Epithelial cell of esophagus (primary cell): ENCODE measurements at regions not wholly inside any gene's neighbourhood (a gene's known extent, or its start where the extent isn't known, plus 50 kb on each side); places are given as distances from the start of the nearest gene placed in this dataset.
A peak's percentile ranks its signal among the peaks of the same experiment; 100 is the strongest.
"Not testable (repeated sequence)": the region's sequence is repeated elsewhere in the genome, so short reads cannot be mapped to it uniquely, and the experiment has no call there.

Source experiments
- DNase-seq: peaks from one replicate; pipeline ENCODE4 v3.0.0; 2010; ENCODE audit warnings: low read depth
- H3K4me3 ChIP-seq: 2 replicates; pipeline ENCODE4 v1.5.1; 2011; ENCODE audit warnings: mild to moderate bottlenecking, low read length, control low read depth
- TF ChIP-seq, protein P1 (sequence below): IDR thresholded peaks from 2 replicates; pipeline ENCODE4 v1.5.1; 2011; ENCODE audit warnings: low read depth, mild to moderate bottlenecking, low read length, control low read depth, inconsistent platforms; ENCODE audit not compliant: insufficient read depth; ENCODE audit errors: missing control alignments

DNA sequence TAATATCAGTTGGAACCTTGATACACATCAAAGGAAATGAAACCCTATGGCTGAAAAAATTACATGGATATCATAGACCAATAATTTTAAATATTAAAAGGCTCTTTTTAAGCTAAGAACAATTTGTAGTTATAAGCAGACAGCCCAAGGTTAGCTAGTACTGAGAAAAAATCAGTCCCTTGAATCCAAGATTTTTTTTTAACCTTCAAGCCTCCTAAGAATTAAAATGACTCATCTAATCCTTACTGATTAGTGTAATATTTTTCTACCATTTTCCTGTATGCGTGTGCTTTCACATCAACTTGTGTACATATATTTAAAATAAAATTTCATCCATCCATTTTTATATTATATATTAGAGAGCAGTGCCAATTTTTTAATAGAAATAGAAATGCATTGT lies 1004.9 kb upstream of the ZEB2 start:
- TF ChIP-seq, protein P1, sequence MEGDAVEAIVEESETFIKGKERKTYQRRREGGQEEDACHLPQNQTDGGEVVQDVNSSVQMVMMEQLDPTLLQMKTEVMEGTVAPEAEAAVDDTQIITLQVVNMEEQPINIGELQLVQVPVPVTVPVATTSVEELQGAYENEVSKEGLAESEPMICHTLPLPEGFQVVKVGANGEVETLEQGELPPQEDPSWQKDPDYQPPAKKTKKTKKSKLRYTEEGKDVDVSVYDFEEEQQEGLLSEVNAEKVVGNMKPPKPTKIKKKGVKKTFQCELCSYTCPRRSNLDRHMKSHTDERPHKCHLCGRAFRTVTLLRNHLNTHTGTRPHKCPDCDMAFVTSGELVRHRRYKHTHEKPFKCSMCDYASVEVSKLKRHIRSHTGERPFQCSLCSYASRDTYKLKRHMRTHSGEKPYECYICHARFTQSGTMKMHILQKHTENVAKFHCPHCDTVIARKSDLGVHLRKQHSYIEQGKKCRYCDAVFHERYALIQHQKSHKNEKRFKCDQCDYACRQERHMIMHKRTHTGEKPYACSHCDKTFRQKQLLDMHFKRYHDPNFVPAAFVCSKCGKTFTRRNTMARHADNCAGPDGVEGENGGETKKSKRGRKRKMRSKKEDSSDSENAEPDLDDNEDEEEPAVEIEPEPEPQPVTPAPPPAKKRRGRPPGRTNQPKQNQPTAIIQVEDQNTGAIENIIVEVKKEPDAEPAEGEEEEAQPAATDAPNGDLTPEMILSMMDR: no peak
- no peak overlapping the region for H3K4me3 ChIP-seq
- DNase-seq: no peak

DNA sequence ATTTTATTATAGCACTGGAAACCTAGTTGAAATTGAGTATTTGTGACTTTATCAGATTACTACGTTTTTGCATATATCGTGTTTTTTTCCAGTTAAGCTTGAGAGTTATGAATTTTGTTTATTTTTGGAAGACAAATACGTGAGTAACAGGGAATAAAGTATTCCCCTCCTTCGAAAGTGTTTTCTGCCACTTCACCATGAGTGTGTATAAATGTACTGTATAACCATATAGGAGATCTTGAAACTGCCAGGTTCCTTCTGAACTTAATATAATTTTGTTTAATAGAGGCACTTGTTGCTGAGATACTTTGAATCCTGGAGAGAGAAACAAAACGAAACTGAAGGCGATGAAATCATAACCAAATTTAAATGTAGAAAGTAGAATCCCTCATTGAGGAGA lies 1004.4 kb upstream of the ZEB2 start:
- no peak for DNase-seq
- TF ChIP-seq, protein P1: no peak
- H3K4me3 ChIP-seq: no peak overlapping the region

DNA sequence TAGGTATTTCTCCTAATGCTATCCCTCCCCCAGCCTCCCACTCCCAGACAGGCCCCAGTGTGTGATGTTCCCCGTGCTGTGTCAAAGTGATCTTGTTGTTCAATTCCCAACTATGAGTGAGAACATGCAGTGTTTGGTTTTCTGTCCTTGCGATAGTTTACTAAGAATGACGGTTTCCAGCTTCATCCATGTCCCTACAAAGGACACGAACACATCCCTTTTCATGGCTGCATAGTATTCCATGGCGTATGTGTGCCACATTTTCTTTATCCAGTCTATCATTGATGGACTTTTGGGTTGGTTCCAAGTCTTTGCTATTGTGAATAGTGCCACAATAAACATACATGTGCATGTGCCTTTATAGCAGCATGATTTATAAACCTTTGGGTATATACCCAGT lies 999.3 kb upstream of the ZEB2 start:
- not testable (repeated sequence) for H3K4me3 ChIP-seq, DNase-seq

DNA sequence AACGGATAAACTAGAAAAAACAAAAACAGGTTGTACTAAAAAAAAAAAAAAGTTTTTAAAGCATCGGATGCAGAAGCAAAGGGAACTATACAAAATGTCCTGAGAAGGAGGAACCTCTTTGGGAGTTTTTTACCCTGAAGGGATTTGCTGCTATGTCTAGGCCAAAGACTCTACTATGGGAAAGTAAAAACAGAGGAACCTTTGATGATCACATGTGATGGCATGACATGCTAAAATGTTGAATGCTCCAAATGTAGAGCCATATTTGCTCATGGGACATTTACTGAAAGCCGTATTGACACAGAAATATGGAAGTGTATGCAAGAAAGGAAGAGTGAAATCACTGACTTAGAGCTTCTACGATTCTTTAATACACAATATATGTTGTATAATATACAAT lies 992.0 kb upstream of the ZEB2 start:
- no peak overlapping the region for H3K4me3 ChIP-seq
- no peak for DNase-seq

DNA sequence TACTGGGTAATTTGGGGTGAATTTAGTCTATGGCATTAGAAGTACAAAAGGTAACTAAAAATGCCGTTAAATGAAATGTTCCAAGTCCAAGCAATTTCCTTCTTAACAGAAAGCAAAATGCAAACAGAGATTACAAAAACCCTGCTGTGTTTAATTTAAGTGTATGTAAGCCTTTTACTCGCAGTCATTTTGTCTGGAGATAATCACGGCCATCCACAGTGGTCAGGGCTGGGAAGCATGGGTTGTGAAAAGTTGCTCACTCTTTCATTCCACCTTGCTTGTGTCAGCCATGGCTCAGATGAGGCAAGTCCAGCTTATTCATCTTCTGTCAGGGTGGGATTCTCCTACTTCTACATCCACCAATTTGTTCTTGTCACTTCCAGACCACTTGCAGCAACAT lies 983.6 kb upstream of the ZEB2 start:
- H3K4me3 ChIP-seq: no peak overlapping the region
- peak; percentile 3 for DNase-seq
- TF ChIP-seq, protein P1: no peak

More for the DNA sequence above, 992.0 kb upstream of the ZEB2 start:
- TF ChIP-seq, protein P1: no peak

DNA sequence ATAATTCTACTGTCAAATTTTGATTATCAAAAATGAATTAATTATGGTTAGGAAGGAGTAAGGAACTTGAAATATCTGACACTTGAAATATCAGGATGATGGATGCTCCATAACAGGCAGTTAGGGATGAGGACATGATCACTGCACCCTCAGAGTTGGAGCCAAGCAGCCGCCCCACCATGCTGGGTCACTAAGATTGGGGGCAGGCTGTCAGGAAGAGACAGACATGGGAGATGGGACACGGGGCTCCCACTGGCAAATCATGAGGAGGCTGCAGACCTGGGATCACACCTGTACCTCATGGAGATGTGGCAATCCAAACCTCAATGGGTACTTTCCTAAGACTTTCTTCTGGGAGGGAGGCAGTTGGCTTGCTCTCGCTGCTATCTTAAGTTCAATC lies 982.0 kb upstream of the ZEB2 start:
- TF ChIP-seq, protein P1: no peak
- no peak overlapping the region for H3K4me3 ChIP-seq
- DNase-seq: no peak

DNA sequence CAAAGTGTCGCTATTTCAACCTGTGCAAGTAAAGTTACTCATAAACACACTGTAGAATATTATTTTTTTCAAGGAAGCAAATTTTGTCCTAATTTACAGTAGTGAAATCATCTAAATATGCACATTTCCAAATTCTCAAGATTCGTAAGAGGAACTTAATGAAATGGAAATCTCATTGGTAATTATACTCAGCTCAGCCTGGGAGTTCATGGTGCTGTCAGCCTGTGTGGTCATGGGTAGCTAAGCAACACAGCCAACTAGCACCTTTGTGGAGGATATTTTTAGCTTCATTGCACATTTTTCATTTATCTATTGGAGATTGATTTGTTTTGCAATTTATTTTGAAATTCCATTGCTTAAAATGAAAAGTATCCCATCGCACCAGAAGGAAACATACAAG lies 975.7 kb upstream of the ZEB2 start:
- DNase-seq: no peak
- TF ChIP-seq, protein P1: no peak
- H3K4me3 ChIP-seq: no peak overlapping the region

DNA sequence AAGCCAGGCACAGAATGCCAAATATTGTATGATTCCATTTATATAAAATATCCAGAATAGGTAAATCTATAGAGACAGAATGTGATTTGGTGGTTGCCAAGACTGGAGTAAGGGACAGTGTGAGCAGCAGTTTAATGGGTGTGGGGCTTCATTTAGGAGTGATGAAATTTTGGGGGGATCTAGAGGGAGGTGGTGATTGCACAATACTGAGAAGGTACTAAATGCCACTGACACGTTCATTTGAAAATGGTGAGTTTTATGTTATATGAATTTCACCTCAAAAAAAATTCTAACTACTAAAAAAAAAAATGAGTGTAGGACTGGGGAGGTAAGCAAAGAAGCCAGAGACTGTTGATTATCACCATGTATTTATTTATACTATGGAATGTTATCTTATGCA lies 974.5 kb upstream of the ZEB2 start:
- TF ChIP-seq, protein P1: no peak
- no peak for DNase-seq
- H3K4me3 ChIP-seq: no peak overlapping the region
